ENCODE measurements at regions not wholly inside any gene's neighbourhood (a gene's known extent, or its start where the extent isn't known, plus 50 kb on each side); places are given as distances from the start of the nearest gene placed in this dataset.

DNA sequence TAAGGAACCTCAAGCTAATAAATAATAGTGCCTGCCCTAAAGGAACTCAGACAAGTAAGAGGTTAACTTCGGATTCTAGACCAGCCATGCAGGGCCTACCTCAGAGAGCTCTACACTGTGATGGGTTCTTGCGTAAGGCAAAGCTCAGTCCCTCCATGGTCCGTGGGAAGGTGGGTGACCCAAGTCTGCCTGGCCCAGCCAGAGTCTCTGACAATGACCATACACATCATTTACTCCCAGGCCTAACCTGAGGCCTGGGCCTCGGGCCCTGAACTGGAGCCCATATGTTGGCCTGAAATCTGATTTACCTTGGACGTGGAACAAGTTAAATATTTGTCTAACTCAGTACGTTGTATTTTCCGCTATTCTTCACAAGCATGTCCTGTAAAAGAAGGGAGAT, 55.1 kb downstream of the TMEM174 start:
- no peak for DNase-seq (ENCODE audit: low spot score)

Measured in SW480 (cell line).